WTC11 (cell line): ENCODE measurements at regions not wholly inside any gene's neighbourhood (a gene's known extent, or its start where the extent isn't known, plus 50 kb on each side); places are given as distances from the start of the nearest gene placed in this dataset.
A peak's percentile ranks its signal among the peaks of the same experiment; 100 is the strongest.

ENCODE experiments used
- ATAC-seq: fragments of 200-7000 bp; cut with Tn5 transposase; 2 replicates; pipeline ENCODE4 v1.10.0; 2021; ENCODE audit warnings: mild to moderate bottlenecking, moderate library complexity
- CTCF ChIA-PET: fragments of 300-600 bp; sonication (Branson Sonifier 250); formaldehyde crosslinking; loops from one replicate; lab custom pipeline; 2021; ENCODE audit warnings: antibody characterized with exemption; lab: Charles Lee
- POLR2A ChIA-PET: fragments of 350-600 bp; sonication (Branson Sonifier 250); formaldehyde crosslinking; loops from one replicate; lab custom pipeline; 2021; ENCODE audit warnings: antibody characterized with exemption; lab: Charles Lee
- DNase-seq: peaks from one replicate; pipeline ENCODE4 v3.0.0; 2021; ENCODE audit warnings: low spot score
- H3K27ac Mint-ChIP-seq: 2 replicates; pipeline ENCODE4 v1.8.0; 2021; ENCODE audit warnings: mixed read lengths
- H3K27me3 Mint-ChIP-seq: 2 replicates; pipeline ENCODE4 v1.8.0; 2021; ENCODE audit warnings: low read depth, mild to moderate bottlenecking, moderate library complexity, mixed read lengths
- H3K36me3 Mint-ChIP-seq: 2 replicates; pipeline ENCODE4 v1.8.0; 2021; ENCODE audit warnings: mixed read lengths
- H3K4me1 Mint-ChIP-seq: 2 replicates; pipeline ENCODE4 v1.8.0; 2022; ENCODE audit warnings: mixed read lengths
- H3K4me3 Mint-ChIP-seq: 2 replicates; pipeline ENCODE4 v1.8.0; 2021; ENCODE audit warnings: mild to moderate bottlenecking, moderate library complexity, mixed read lengths
- H3K9me3 Mint-ChIP-seq: 2 replicates; pipeline ENCODE4 v1.8.0; 2021; ENCODE audit warnings: mixed read lengths
- ATF3 ChIP-seq: sonication (generic); formaldehyde crosslinking; conservative IDR thresholded peaks from 2 replicates; pipeline ENCODE4 v1.8.1; 2022; ENCODE audit warnings: mild to moderate bottlenecking, missing genetic modification reagents
- E2F4 ChIP-seq: sonication (generic); formaldehyde crosslinking; IDR thresholded peaks from 2 replicates; pipeline ENCODE4 v1.8.1; 2022; ENCODE audit warnings: low read depth, mild to moderate bottlenecking, moderate library complexity, missing genetic modification reagents, borderline replicate concordance
- E2F5 ChIP-seq: sonication (generic); formaldehyde crosslinking; IDR thresholded peaks from 2 replicates; pipeline ENCODE4 v1.8.1; 2022; ENCODE audit warnings: mild to moderate bottlenecking, moderate library complexity, missing genetic modification reagents
- ESRRA ChIP-seq: sonication (generic); formaldehyde crosslinking; IDR thresholded peaks from 2 replicates; pipeline ENCODE4 v1.8.1; 2022; ENCODE audit warnings: mild to moderate bottlenecking, missing genetic modification reagents, borderline replicate concordance
- HMGA2 ChIP-seq: fragments of 250-450 bp; sonication (Bioruptor Pico); IDR thresholded peaks from 2 replicates; pipeline ENCODE4 v1.4.0; 2021; ENCODE audit warnings: mild to moderate bottlenecking, moderate library complexity
- IRF1 ChIP-seq: sonication (generic); formaldehyde crosslinking; IDR thresholded peaks from 2 replicates; pipeline ENCODE4 v1.8.0; 2023; ENCODE audit warnings: missing genetic modification reagents
- JUN ChIP-seq: sonication (generic); formaldehyde crosslinking; IDR thresholded peaks from 2 replicates; pipeline ENCODE4 v1.8.0; 2023; ENCODE audit warnings: mild to moderate bottlenecking, missing genetic modification reagents
- KAT7 ChIP-seq: sonication (generic); formaldehyde crosslinking; IDR thresholded peaks from 2 replicates; pipeline ENCODE4 v1.8.1; 2023; ENCODE audit warnings: missing genetic modification reagents, mild to moderate bottlenecking, borderline replicate concordance
- MLX ChIP-seq: sonication (generic); formaldehyde crosslinking; IDR thresholded peaks from 2 replicates; pipeline ENCODE4 v1.8.1; 2023; ENCODE audit warnings: mild to moderate bottlenecking, missing genetic modification reagents, moderate library complexity
- MXD4 ChIP-seq: fragments of 250-450 bp; sonication (Bioruptor Pico); IDR thresholded peaks from 2 replicates; pipeline ENCODE4 v1.8.0; 2021; ENCODE audit warnings: mild to moderate bottlenecking, moderate library complexity, borderline replicate concordance
- NFE2L1 ChIP-seq: sonication (generic); formaldehyde crosslinking; IDR thresholded peaks from 2 replicates; pipeline ENCODE4 v1.8.1; 2023; ENCODE audit warnings: missing genetic modification reagents
- NR2C2 ChIP-seq: sonication (generic); formaldehyde crosslinking; IDR thresholded peaks from 2 replicates; pipeline ENCODE4 v1.8.0; 2022; ENCODE audit warnings: mild to moderate bottlenecking, missing genetic modification reagents
- NR3C1 ChIP-seq: sonication (generic); formaldehyde crosslinking; conservative IDR thresholded peaks from 2 replicates; pipeline ENCODE4 v1.8.1; 2023; ENCODE audit warnings: low read depth, mild to moderate bottlenecking, missing genetic modification reagents
- PRDM15 ChIP-seq: sonication (generic); formaldehyde crosslinking; IDR thresholded peaks from 2 replicates; pipeline ENCODE4 v1.8.0; 2022; ENCODE audit warnings: missing genetic modification reagents
- SP1 ChIP-seq: sonication (generic); formaldehyde crosslinking; conservative IDR thresholded peaks from 2 replicates; pipeline ENCODE4 v1.8.1; 2022; ENCODE audit warnings: missing genetic modification reagents
- TEAD4 ChIP-seq: sonication (generic); formaldehyde crosslinking; IDR thresholded peaks from 2 replicates; pipeline ENCODE4 v1.8.0; 2022; ENCODE audit warnings: mild to moderate bottlenecking, missing genetic modification reagents
- ZBTB21 ChIP-seq: sonication (generic); formaldehyde crosslinking; IDR thresholded peaks from 2 replicates; pipeline ENCODE4 v1.8.1; 2023; ENCODE audit warnings: mild to moderate bottlenecking, missing genetic modification reagents, borderline replicate concordance
- ZBTB43 ChIP-seq: sonication (generic); formaldehyde crosslinking; IDR thresholded peaks from 2 replicates; pipeline ENCODE4 v1.8.1; 2023; ENCODE audit warnings: mild to moderate bottlenecking, missing genetic modification reagents
- ZNF232 ChIP-seq: sonication (generic); formaldehyde crosslinking; IDR thresholded peaks from 2 replicates; pipeline ENCODE4 v1.8.0; 2022; ENCODE audit warnings: mild to moderate bottlenecking, missing genetic modification reagents
- ZNF281 ChIP-seq: sonication (generic); formaldehyde crosslinking; IDR thresholded peaks from 2 replicates; pipeline ENCODE4 v1.8.0; 2023; ENCODE audit warnings: mild to moderate bottlenecking, missing genetic modification reagents
- ZNF671 ChIP-seq: fragments of 250-450 bp; sonication (Bioruptor Pico); IDR thresholded peaks from 2 replicates; pipeline ENCODE4 v1.8.0; 2021; ENCODE audit warnings: mild to moderate bottlenecking

- no peaks in the 10 kb centered on the region for H3K9me3 Mint-ChIP-seq
- H3K27me3 Mint-ChIP-seq: no peaks in the 10 kb centered on the region; the same call in 1 of the 2 replicates
- TF ChIP-seq E2F4 (no peak), JUN (no peak), NR2C2 (CRISPR knock-in tag) (no peak), MXD4 (CRISPR knock-in tag) (no peak), NR3C1 (CRISPR knock-in tag) (no peak), ATF3 (CRISPR knock-in tag) (no peak), ZBTB43 (CRISPR knock-in tag) (no peak), ZNF281 (CRISPR knock-in tag) (no peak)
- DNase-seq (no peak), ATAC-seq (no peak)
- peaks cover 24% of the 10 kb centered on the region for H3K4me1 Mint-ChIP-seq
- H3K36me3 Mint-ChIP-seq: no peaks in the 10 kb centered on the region
- no peak overlapping the region for H3K4me3 Mint-ChIP-seq
- no peak overlapping the region for H3K27ac Mint-ChIP-seq
- POLR2A ChIA-PET: no interaction called here
- CTCF ChIA-PET: no interaction called here
Measured at GRCh38 chrX:42946544-42947194, 168.7 kb upstream of the PPP1R2C start.

GRCh38 chrX:42948723-42949657, 171.0 kb upstream of the PPP1R2C start:
- Mint-ChIP-seq H3K4me1 (peaks cover 24% of the 10 kb centered on the region), H3K4me3 (no peak overlapping the region), H3K27ac (no peak overlapping the region), H3K9me3 (no peaks in the 10 kb centered on the region), H3K36me3 (peaks cover 10% of the 10 kb centered on the region; the same call in 1 of the 2 replicates), H3K27me3 (no peaks in the 10 kb centered on the region; the same call in 1 of the 2 replicates)
- POLR2A ChIA-PET: no interaction called here
- no peak for DNase-seq
- CTCF ChIA-PET: no interaction called here
- ATAC-seq: peak; percentile 32; the same call in 1 of the 2 replicates
- TF ChIP-seq HMGA2 (CRISPR knock-in tag): no peak
- TF ChIP-seq NFE2L1 (CRISPR knock-in tag): no peak
- no peak for TF ChIP-seq PRDM15 (CRISPR knock-in tag)
- TF ChIP-seq ZNF671: no peak
- TF ChIP-seq JUN: no peak
- no peak for TF ChIP-seq KAT7 (CRISPR knock-in tag)
- TF ChIP-seq TEAD4: no peak
- TF ChIP-seq ESRRA (CRISPR knock-in tag): no peak
- no peak for TF ChIP-seq E2F5 (CRISPR knock-in tag)
- no peak for TF ChIP-seq ZBTB21 (CRISPR knock-in tag)
- no peak for TF ChIP-seq MLX (CRISPR knock-in tag)
- TF ChIP-seq SP1 (CRISPR knock-in tag): no peak
- no peak for TF ChIP-seq IRF1
- no peak for TF ChIP-seq ZNF232
